ENCODE measurements at regions not wholly inside any gene's neighbourhood (a gene's known extent, or its start where the extent isn't known, plus 50 kb on each side); places are given as distances from the start of the nearest gene placed in this dataset.

- no peak for TF ChIP-seq CTCF (IDR thresholded peaks at IDR 0.05; ENCODE audit: borderline replicate concordance, insufficient read depth, low read depth, low read length)
- no peak overlapping the region for H3K4me3 ChIP-seq (ENCODE audit: low read depth, low read length)
Observed at GRCh38 chr1:56000424-56000823, 578.9 kb downstream of the PLPP3 start.

- no peak for TF ChIP-seq CTCF (IDR thresholded peaks at IDR 0.05; ENCODE audit: borderline replicate concordance, insufficient read depth, low read depth, low read length)
- no peak overlapping the region for H3K4me3 ChIP-seq (ENCODE audit: low read depth, low read length)
Observed at GRCh38 chr1:55997536-55997935, 581.8 kb downstream of the PLPP3 start.

- H3K4me3 ChIP-seq (ENCODE audit: low read depth, low read length), result no peak overlapping the region
- no peak for TF ChIP-seq CTCF (IDR thresholded peaks at IDR 0.05; ENCODE audit: borderline replicate concordance, insufficient read depth, low read depth, low read length)
Observed at GRCh38 chr1:55993646-55994318, 585.6 kb downstream of the PLPP3 start.

- TF ChIP-seq CTCF (IDR thresholded peaks at IDR 0.05; ENCODE audit: borderline replicate concordance, insufficient read depth, low read depth, low read length), result no peak
- no peak overlapping the region for H3K4me3 ChIP-seq (ENCODE audit: low read depth, low read length)
Observed at GRCh38 chr1:55990007-55990406, 589.4 kb downstream of the PLPP3 start.

GRCh38 chr1:55988963-55989452 is 590.4 kb downstream of the PLPP3 start:
- TF ChIP-seq CTCF (IDR thresholded peaks at IDR 0.05; ENCODE audit: borderline replicate concordance, insufficient read depth, low read depth, low read length), result no peak

GRCh38 chr1:55987491-55988249 is 591.7 kb downstream of the PLPP3 start:
- no peak for TF ChIP-seq CTCF (IDR thresholded peaks at IDR 0.05; ENCODE audit: borderline replicate concordance, insufficient read depth, low read depth, low read length)
- no peak overlapping the region for H3K4me3 ChIP-seq (ENCODE audit: low read depth, low read length)

More at GRCh38 chr1:55988963-55989452, 590.4 kb downstream of the PLPP3 start:
- H3K4me3 ChIP-seq (ENCODE audit: low read depth, low read length), result no peak overlapping the region

GRCh38 chr1:55986003-55986402 is 593.4 kb downstream of the PLPP3 start:
- no peak for TF ChIP-seq CTCF (IDR thresholded peaks at IDR 0.05; ENCODE audit: borderline replicate concordance, insufficient read depth, low read depth, low read length)
- H3K4me3 ChIP-seq (ENCODE audit: low read depth, low read length), result no peak overlapping the region

All from GM12875 (cell line).